GM12801 (cell line): ENCODE measurements at regions not wholly inside any gene's neighbourhood (a gene's known extent, or its start where the extent isn't known, plus 50 kb on each side); places are given as distances from the start of the nearest gene placed in this dataset.

ENCODE experiments used
- TF ChIP-seq, protein P1 (sequence below): IDR thresholded peaks from one replicate; pipeline ENCODE4 v1.5.1; 2011; ENCODE audit warnings: control low read depth; ENCODE audit not compliant: insufficient read length; ENCODE audit errors: extremely low read depth

DNA sequence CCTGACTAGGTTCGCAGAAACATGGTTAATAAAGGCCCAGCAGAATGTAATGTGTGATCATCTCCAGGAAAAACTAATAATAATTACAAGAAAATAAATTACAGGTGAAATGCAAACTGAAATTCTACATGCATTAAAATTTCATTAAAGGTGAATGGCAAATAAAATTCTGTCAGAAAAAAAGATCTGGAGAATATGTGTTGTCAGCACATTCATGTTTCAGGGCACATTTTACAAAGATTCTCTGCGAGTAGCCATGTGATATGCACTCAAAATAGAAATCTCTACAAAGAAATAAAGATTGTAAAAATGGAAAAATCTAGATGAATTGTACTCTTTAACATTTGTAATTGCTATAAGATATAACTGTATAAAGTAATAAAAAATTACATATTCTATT, 765.2 kb downstream of the TMEM121 start:
- TF ChIP-seq, protein P1, sequence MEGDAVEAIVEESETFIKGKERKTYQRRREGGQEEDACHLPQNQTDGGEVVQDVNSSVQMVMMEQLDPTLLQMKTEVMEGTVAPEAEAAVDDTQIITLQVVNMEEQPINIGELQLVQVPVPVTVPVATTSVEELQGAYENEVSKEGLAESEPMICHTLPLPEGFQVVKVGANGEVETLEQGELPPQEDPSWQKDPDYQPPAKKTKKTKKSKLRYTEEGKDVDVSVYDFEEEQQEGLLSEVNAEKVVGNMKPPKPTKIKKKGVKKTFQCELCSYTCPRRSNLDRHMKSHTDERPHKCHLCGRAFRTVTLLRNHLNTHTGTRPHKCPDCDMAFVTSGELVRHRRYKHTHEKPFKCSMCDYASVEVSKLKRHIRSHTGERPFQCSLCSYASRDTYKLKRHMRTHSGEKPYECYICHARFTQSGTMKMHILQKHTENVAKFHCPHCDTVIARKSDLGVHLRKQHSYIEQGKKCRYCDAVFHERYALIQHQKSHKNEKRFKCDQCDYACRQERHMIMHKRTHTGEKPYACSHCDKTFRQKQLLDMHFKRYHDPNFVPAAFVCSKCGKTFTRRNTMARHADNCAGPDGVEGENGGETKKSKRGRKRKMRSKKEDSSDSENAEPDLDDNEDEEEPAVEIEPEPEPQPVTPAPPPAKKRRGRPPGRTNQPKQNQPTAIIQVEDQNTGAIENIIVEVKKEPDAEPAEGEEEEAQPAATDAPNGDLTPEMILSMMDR, result no peak

DNA sequence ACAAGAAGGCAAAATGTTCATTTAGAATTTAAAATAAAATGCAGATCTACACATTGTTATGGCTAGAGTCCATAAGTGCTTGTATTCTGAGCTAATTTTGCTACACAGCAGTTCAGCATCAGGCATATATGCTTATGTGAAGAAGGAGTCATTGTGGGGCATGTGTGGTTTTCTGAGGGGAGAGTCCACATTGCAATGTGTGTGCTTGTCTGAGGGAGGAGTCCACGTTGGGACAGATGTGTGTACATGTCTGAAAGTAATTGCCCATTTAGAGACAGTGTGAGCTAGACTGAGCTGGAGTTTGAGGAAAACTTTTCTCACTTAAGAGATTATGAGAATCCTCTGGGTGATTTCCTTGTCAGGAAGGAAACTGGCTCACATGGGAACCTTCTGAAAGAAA, 767.9 kb downstream of the TMEM121 start:
- TF ChIP-seq, protein P1, result no peak

DNA sequence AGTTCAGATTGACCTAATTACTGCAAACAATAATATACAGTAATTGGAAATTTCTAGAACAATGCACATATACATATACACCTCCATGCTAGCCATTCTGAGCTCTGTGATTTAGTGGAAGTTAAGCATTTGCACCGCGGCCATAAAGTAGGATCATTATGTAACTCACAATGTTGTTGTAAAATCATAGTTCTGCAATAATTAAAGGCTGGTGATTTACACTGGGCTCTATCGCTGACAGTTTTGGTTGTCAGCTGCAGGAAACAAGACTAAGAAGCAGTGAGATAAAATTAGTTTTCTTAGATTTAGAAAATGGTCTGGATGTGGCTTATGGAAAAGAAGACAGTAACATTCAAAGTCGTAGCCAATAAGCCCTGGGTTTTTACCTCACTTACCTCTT, 776.3 kb downstream of the TMEM121 start:
- TF ChIP-seq, protein P1, result no peak

DNA sequence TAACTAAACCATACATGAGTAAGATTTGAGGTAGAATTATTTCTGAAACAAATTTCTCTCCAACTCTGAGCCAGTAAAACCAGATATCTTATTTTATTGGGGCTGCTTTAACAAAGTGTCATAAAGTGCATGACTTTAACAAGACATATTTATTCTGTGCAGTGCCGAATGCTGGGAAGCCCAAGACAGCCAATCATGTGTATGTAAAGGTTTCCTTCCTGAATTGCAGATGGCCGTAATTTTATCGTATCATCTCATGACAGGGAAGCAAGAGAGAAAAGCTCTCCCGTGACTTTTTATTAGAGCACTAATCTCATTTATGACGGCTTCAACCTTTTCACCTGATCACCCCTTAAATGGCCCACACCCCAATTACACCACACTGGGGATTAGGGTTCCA, 777.9 kb downstream of the TMEM121 start:
- TF ChIP-seq, protein P1, result no peak

DNA sequence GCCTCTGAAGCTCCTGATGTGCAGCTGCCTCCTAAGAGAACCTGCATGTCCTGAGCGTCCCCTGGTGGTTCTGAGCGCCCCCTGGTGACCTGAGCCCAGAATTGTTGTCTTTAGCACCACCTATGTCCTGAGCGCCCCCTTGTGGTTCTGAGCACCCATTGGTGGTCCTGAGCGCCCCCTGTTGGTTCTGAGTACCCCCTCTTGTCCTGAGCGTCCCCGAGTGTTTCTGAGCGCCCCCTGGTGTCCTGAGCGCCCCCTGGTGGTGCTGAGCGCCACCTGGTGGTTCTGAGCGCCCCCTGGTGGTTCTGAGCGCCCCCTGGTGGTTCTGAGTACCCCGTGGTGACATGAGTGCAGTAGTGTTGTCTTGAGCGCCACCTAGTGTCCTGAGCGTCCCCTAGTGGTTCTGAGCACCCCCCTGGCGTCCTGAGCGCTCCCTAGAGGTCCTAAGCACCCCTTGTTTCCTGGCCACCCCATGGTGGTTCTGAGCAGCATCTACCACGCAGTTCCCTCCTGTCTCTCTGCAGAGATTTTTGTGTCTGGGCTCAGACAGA, 782.5 kb downstream of the TMEM121 start:
- TF ChIP-seq, protein P1, result peak; percentile 5

DNA sequence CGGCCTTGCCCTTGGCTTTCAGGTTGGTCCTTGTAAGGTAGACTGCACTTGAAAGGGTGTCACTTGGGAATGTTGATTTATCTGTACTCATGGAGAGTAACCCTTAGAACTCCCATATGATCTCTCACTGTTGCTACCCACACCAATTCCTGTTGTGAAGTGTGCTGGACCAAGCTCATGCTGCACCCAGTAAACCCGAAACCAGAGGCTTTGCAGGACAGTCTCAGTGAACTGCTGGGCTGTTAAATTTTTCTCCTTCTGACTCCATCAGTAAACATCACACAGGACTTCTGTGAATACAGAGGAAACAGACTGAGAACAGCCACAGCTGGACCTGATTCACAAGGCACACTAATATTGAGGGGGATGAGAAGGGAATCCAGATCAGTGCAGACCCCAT, 783.0 kb downstream of the TMEM121 start:
- TF ChIP-seq, protein P1, result no peak

DNA sequence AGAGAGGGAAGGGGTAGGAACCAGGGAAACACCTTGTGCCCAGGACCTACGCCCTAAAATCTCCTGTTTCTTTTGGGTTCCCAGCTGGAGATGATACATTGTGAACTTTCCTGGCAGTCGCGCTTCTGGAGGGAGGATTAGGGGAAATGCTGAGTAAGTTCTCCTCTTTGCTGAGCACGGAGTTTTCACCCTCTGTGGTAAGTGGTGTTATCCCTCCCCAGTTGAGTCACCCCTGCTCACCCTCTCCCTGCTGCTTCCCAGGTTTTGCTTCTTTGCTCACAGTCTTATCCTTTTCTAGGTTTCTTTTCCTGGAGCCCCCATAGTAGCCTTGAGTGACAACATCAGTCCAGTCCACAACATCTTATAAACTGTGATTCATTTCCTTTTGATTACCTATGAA, 789.1 kb downstream of the TMEM121 start:
- TF ChIP-seq, protein P1, result no peak
